NCI-H128 (cell line): ENCODE measurements at regions not wholly inside any gene's neighbourhood (a gene's known extent, or its start where the extent isn't known, plus 50 kb on each side); places are given as distances from the start of the nearest gene placed in this dataset.
"Not testable (repeated sequence)": the region's sequence is repeated elsewhere in the genome, so short reads cannot be mapped to it uniquely, and the experiment has no call there.

Experiments
- DNase-seq: peaks from one replicate; lab custom pipeline; 2025; ENCODE audit not compliant: unreplicated experiment; lab: John Stamatoyannopoulos, UW

DNA sequence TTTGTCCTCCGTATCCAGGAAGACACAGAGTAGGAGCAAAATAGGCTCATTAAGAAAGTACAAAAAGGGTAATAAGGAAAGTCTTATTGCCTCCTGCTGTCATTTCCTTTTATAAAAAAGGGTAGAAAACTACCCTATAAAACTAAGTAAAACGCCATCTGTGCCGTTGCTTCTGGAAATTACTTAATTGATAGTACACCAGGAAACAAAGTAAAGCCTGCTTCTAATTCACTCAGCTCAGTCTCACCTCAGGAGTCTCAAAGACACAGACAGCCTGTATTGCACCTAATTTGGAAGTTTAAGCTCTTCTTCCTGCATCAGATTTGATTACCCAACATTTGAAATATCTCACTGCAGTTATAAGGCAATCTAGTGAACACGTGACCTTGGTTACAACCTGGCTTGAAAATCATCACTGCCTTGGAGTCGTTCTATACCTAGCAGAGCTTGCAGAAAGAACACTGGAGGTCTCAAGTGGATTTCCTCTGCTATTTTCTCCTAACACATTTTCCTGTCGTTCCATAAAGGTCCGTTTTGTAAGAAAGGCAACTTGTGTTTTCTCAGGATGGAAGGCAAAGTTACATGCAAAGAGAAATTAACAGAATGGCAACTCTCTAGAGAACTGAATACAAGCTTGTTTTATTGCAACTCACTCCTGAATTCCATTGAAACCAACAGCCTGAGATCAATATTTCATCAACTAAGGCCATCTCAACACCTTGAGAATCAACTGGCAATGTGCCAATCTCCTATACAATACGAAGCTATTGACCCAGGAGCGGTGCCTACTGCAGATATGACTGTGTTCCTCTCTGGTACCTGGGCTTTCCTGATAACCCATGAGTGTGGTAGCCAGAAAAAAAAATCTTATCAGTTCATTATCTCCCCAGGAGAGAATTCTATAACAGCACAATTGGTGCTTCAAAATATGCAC lies 203.3 kb upstream of the LMCD1 start:
- no peak for DNase-seq

- DNase-seq, result peak; percentile 9
Observed at GRCh38 chr3:8301977-8302735, 199.5 kb upstream of the LMCD1 start.

GRCh38 chr3:8303466-8303865 lies 198.2 kb upstream of the LMCD1 start:
- no peak for DNase-seq

GRCh38 chr3:8305371-8305770 lies 196.3 kb upstream of the LMCD1 start:
- DNase-seq, result no peak

DNA sequence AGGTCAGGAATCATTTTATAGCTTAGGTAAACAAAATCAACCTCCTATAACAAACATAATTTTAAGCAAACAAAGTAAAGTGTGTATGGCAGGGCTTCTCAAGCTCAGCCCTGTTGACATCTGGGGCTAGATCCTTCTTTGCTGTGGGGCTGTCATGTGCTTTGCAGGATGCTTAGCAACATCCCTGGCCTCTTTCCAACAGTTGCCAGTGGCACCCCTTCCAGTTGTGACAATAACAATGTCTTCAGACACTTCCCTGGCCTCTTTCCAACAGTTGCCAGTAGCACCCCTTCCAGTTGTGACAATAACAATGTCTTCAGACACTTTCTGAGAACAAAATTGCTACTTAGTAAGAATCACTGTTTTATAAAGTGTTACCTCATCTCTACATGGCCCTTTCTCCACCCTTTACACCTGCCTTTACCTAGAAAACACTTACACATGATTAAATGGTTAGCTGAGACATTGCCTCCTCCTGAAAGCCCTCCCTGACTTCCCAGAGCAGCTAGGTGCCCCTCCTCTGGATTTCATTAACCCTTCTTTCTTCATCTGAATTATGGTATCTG lies 194.0 kb upstream of the LMCD1 start:
- no peak for DNase-seq

DNA sequence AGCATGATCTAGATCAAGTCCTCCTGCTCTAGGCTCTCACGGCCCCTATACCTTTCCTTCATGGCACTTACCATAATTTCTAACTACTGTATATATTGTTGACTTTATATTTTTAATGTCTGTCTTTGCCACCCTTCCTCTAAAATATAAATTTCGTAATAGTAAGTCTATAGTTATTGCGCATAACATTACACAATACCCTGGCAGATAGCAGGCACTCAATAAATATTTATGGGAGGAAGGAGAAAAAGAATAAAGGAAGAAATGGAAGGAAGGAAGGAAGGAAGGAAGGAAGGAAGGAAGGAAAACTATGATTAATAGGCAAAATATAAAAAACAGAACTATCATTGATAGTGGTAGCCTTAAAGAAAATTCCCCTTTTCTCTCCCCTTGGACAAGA lies 190.3 kb upstream of the LMCD1 start:
- DNase-seq, result no peak

- no peak for DNase-seq
Observed at GRCh38 chr3:8312685-8313084, 188.9 kb upstream of the LMCD1 start.

- no peak for DNase-seq
Observed at GRCh38 chr3:8313560-8314267, 187.9 kb upstream of the LMCD1 start.

DNA sequence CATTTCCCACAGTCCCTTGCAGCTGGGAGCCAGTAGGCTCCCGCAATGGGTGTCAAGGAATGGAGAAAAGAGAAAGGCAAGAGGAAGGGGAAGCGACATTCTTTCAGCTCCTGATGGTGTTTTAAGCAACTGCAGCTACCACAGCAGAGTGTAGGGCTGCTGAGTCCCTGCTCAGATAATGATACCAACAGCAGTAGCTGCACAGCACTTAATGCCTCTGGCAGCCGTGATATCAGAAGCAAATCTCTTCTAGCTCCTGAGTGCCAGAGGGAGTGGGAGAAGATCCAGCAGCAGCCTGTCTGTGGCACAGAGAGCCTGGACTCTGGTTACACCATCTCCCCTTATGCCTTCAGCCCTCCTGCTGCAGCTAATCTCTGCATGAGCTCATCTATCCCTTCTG lies 186.1 kb upstream of the LMCD1 start:
- not testable (repeated sequence) for DNase-seq

DNA sequence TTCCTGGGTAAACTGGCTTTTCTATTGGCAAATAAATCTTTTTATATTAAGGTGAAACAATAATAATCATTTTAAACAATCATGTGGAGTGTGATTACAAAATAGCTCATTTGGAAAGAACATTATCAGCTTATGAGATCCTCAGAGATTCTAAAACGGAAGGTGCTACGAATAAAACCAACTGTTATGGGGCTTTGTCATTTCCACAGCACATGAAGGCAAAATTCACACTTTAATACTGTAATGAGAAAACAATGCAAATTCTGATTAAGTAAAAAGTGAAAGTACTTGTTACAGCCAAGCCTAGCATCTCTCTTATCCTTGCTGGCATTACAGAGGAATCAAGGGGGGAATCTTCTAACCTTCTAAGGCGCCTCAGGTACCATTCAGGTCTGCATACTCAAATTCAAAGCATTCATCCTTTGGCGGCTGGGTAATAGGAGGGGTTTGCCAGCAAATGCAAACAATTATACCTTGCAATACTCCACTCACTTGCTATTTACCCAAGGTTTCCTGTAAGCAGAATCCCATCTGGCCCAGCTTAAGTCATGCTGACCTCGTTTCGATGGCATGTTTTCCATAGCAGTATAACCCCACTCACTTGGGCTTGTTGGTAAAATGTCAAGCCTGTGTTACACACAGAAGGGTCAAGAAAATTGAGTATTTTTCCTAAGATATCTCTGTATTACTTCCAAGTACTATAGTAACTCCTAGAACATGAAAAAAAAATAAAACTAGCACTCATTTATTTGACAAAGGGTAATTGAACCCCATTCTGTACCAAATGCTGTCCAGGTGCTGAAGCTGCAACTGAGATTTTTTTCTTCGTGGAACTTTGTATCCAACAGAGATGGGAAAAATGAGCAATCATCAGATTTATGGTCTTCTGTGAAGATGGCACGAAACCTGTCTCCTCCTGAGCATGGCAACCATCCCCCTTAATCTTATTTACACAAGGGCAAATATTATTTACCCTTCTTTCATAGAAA lies 183.7 kb upstream of the LMCD1 start:
- no peak for DNase-seq

DNA sequence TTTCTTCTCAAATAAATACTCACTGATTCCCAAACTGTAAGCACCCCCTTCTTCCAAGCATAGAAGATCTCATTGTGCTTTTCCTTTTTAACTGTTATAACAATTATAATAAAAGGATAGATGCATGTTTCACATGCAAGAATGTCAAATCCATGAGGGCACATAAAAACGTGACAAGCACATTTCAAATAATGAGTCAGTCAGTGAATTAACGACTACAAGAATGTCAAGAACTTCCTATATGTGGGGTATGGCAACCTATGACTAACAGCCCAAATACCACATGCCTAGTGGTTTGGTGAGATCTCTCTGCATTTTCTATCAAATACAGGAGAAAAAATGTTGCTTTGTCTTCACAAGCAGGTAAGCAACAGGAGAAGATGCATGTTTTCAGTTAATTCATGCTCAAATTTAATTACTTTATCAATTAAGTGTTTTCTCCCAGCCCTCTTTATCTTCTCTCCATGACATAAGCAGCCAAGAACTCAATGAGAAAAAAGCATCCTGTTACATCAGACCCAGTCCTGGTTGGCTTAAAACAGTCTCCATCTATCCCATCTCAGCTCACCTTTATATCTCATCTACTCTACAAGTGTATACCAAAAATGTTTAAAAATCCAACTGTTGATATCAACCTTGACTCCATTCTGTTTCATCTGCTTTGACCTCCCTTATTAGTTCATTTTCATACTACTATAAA lies 181.5 kb upstream of the LMCD1 start:
- no peak for DNase-seq

DNA sequence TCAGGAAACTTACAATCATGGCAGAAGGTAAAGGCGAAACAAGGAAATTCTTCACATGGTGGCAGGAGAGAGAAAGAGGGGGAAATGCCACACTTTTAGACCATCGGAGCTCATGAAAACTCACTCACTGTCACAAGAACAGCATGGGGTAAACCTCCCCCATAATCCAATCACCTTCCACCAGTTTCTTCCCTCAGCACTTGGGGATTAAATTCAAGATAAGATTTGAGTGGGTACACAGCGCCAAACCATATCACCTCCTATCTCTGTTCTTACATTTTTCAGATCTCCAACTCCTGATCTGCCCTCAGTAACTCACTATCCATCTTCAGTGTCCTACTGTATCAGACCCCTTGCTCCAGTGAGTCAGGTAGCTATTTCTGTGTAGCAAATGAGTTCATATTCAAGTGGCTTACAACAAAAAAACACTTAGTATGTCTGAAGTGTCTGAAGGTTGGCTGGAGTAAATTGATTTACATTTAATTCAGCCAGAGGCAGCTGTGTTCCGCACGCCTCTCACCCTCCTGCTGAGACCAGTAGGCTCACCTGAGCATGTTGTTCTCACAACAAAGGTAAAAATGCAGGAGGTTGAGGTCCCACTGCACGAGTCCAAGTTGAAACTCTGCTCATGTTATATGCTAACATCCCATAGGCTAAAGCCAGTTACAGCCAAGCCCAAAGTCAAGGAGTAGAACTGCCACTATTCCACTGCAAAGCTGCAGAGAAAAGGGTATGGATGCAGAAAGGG lies 180.7 kb upstream of the LMCD1 start:
- DNase-seq, result peak; percentile 61

GRCh38 chr3:8324747-8325146 lies 176.9 kb upstream of the LMCD1 start:
- no peak for DNase-seq

DNA sequence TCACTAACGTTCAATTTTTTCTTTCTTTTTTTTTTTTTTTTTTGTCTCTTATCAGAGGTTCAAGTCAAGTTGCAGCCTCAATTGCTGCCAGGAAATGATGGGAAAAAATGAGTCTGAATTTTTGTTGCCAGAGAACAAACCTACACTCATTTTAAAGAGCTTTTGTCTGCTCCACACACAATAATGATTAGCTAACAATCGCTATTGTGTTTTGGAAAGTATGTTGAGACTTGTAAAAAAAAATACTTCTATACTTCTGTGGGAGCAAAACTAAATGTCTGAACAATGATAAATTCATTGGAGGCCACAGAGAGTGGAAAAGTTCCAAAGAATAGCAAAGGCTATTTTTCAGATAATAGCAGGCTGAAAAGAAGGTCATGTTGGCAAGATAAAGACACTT lies 176.3 kb upstream of the LMCD1 start:
- DNase-seq, result no peak

GRCh38 chr3:8325833-8326232 lies 175.8 kb upstream of the LMCD1 start:
- DNase-seq, result not testable (repeated sequence)

DNA sequence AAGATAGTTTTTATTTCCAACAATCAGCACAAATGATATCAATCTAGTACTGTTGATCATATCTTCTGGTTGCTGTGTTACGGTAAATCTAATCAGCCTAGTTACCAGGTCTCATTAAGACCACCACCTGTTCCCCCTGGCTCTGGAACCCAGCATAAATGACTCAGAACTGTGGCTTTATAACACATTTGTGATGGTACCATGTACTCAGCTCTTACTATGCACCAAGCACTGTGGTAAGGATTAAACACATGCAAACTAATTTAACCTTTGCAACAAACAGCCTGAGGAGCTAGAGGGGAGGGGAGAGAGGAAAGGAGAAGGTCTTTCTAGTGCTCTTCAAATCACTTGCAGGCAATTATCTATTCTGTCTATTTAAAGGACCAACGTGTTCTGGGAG lies 173.9 kb upstream of the LMCD1 start:
- no peak for DNase-seq

DNA sequence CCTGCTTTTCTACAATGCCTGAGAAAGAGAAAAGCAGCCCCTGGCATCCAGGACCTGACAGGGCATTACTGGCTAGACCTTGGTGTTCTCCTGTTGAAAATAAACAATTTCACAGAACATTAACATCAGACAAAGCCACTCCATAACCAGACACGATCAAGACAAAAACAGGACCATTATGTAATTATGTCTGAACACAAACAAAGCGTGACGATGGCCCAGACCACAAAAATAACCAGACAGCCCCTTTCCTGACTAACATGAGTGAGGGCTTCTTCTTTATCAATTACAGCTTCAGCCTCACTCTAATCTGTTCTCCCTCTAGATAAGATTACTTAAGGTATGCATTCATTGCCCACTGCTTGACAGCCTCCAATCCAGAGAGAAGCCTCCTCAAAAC lies 172.7 kb upstream of the LMCD1 start:
- DNase-seq, result no peak

DNA sequence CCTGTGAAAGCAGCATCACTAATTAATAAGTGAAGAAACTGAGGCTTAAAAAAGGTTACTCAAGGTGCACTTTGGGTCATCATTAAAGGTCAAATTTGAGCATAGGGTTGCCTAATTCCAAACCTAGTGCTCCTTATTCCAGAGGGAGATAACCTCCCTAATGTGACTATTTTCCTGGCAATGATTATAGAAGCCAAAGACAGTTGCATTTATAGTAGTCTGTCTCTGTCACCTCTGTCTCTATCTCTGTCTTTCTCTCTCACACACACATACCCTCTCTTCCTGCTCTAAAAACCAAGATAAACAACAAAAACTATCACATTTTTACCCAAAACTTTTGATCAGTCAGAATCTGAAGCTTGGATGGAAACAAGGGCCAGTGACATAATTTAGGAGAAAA lies 172.0 kb upstream of the LMCD1 start:
- no peak for DNase-seq

- no peak for DNase-seq
Observed at GRCh38 chr3:8336456-8336855, 165.2 kb upstream of the LMCD1 start.
